Psoas muscle (tissue), 7 donors: ENCODE measurements at regions not wholly inside any gene's neighbourhood (a gene's known extent, or its start where the extent isn't known, plus 50 kb on each side); places are given as distances from the start of the nearest gene placed in this dataset.

Experiments
- ATAC-seq, 4 donors: fragments of 200-7000 bp; cut with Tn5 transposase; one replicate each; pipeline ENCODE4 v1.9.1; 2020; ENCODE audit warnings: moderate library complexity in 3 of 4, mild to moderate bottlenecking in 2 of 4
- DNase-seq, 2 donors: peaks; one replicate each; pipeline ENCODE4 v3.0.0-alpha.2; 2020
- H3K27ac ChIP-seq: fragments of 200-600 bp; one replicate; pipeline ENCODE4 v1.8.0; 2022
- H3K27me3 ChIP-seq, 3 donors: fragments of 200-600 bp in 1 of 3; one replicate each; pipeline versions ENCODE4 v1.6.1 to v1.8.0; 2013 to 2022; ENCODE audit warnings: low read length in 2 of 3, mild to moderate bottlenecking in 2 of 3, moderate library complexity in 1 of 3; ENCODE audit not compliant: insufficient read depth in 3 of 3
- H3K36me3 ChIP-seq, 2 donors: fragments of 200-600 bp in 1 of 2; one replicate each; pipeline versions ENCODE4 v1.6.1 to v1.8.0; 2013 to 2022; ENCODE audit warnings: low read depth in 1 of 2, mild to moderate bottlenecking in 1 of 2, moderate library complexity in 1 of 2; ENCODE audit not compliant: insufficient read depth in 1 of 2
- H3K4me1 ChIP-seq: fragments of 200-600 bp; one replicate; pipeline ENCODE4 v1.8.0; 2022
- H3K4me3 ChIP-seq: fragments of 200-600 bp; one replicate; pipeline ENCODE4 v1.8.0; 2022; ENCODE audit warnings: mild to moderate bottlenecking
- H3K9me3 ChIP-seq: fragments of 200-600 bp; one replicate; pipeline ENCODE4 v1.8.0; 2022
- CTCF ChIP-seq: fragments of 200-600 bp; IDR thresholded peaks from one replicate; pipeline ENCODE4 v1.8.0; 2022; ENCODE audit warnings: antibody characterized with exemption
- WGBS, 3 donors: extraction: QIAGEN DNeasy Blood & Tissue Kit; methylation state at CpG; one replicate each; pipeline versions ENCODE4 v1.1.6 to v1.1.7; 2013; 5-methylcytosine and 5-hydroxymethylcytosine counted together
- intact Hi-C, 2 donors: fragments of 100-400 bp; cut with DNase I; formaldehyde crosslinking; loops; one replicate each; pipeline versions ENCODE4 v1.11.0 to v1.14.2; 2022
- donor health status: healthy with polysubstance abuse.
- donor health status: DM: no; HTN: no; CAD: no; lungs with moderate emphysema.
- donor health status: Bipolar disorder and iron deficiency.
- donor health status: healthy.
- donor health status: DM: yes; HTN: yes; CAD: no.
- donor health status: DM: no; HTN: no; CAD: no.
- donor health status: DM: yes; HTN: yes; CAD: no.

- Histone ChIP-seq H3K4me3 (no peak overlapping the region), H3K36me3 (no peaks in the 10 kb centered on the region), H3K27me3 (peaks cover 0 to 5% (median 0%) of the 10 kb centered on the region in 3 donors), H3K27ac (no peak overlapping the region), H3K9me3 (no peaks in the 10 kb centered on the region), H3K4me1 (no peaks in the 10 kb centered on the region)
- no peak for TF ChIP-seq CTCF
- DNase-seq (no peak), ATAC-seq (no peak)
- intact Hi-C loops = no loop called here
- WGBS, 3 donors = 89 to 90% (median 90%) methylated on average over 6 of the region's 6 CpGs
Measured at GRCh38 chr7:25520516-25520915, 292.2 kb upstream of the NPVF start.

GRCh38 chr7:25521236-25521635 is 292.9 kb upstream of the NPVF start:
- 89% methylated on average over 6 of the region's 6 CpGs for WGBS, 3 donors
- no peaks in the 10 kb centered on the region for H3K4me1 ChIP-seq
- H3K4me3 ChIP-seq = no peak overlapping the region
- peaks cover 0 to 5% (median 0%) of the 10 kb centered on the region in 3 donors for H3K27me3 ChIP-seq
- H3K27ac ChIP-seq = no peak overlapping the region
- no peak for DNase-seq
- ATAC-seq = no peak
- no peaks in the 10 kb centered on the region for H3K36me3 ChIP-seq
- H3K9me3 ChIP-seq = no peaks in the 10 kb centered on the region
- intact Hi-C loops = no loop called here
- no peak for TF ChIP-seq CTCF

- intact Hi-C loops = no loop called here
- H3K36me3 ChIP-seq = no peaks in the 10 kb centered on the region
Measured at GRCh38 chr7:25522727-25523126, 294.4 kb upstream of the NPVF start.

GRCh38 chr7:25527665-25528170 is 299.4 kb upstream of the NPVF start:
- intact Hi-C loops = no loop called here
- H3K27me3 ChIP-seq = peaks cover 0 to 8% (median 0%) of the 10 kb centered on the region in 3 donors
- H3K9me3 ChIP-seq = no peaks in the 10 kb centered on the region
- no peak for TF ChIP-seq CTCF
- 71 to 80% (median 75%) methylated on average over 7 of the region's 7 CpGs for WGBS, 3 donors
- H3K27ac ChIP-seq = no peak overlapping the region
- ATAC-seq = no peak
- no peak for DNase-seq
- H3K36me3 ChIP-seq = no peaks in the 10 kb centered on the region
- H3K4me1 ChIP-seq = no peaks in the 10 kb centered on the region
- no peak overlapping the region for H3K4me3 ChIP-seq

More at GRCh38 chr7:25522727-25523126, 294.4 kb upstream of the NPVF start:
- ATAC-seq (no peak), DNase-seq (no peak)
- Histone ChIP-seq H3K4me1 (no peaks in the 10 kb centered on the region), H3K27ac (no peak overlapping the region), H3K9me3 (no peaks in the 10 kb centered on the region), H3K4me3 (no peak overlapping the region), H3K27me3 (peaks cover 0 to 5% (median 0%) of the 10 kb centered on the region in 3 donors)
- TF ChIP-seq CTCF = no peak

GRCh38 chr7:25529320-25529719 is 301.0 kb upstream of the NPVF start:
- Histone ChIP-seq H3K27ac (no peak overlapping the region), H3K9me3 (no peaks in the 10 kb centered on the region), H3K27me3 (peaks cover 0 to 8% (median 1%) of the 10 kb centered on the region in 3 donors), H3K36me3 (no peaks in the 10 kb centered on the region), H3K4me1 (no peaks in the 10 kb centered on the region), H3K4me3 (no peak overlapping the region)
- intact Hi-C loops = no loop called here
- DNase-seq (no peak), ATAC-seq (no peak)
- 92 to 95% (median 93%) methylated on average over 15 of the region's 15 CpGs for WGBS, 3 donors
- no peak for TF ChIP-seq CTCF
